Liver (tissue), 8 donors: ENCODE measurements at regions not wholly inside any gene's neighbourhood (a gene's known extent, or its start where the extent isn't known, plus 50 kb on each side); places are given as distances from the start of the nearest gene placed in this dataset.

Experiments
- DNase-seq: peaks from one replicate; pipeline ENCODE4 v3.0.0-alpha.2; 2017; ENCODE audit warnings: low spot score
- H3K27ac ChIP-seq, 2 donors: one replicate each; pipeline ENCODE4 v1.7.0; 2013; ENCODE audit warnings: inconsistent platforms in 2 of 2, low read length in 2 of 2, control low read depth in 1 of 2, low read depth in 1 of 2, mild to moderate bottlenecking in 1 of 2
- H3K27me3 ChIP-seq, 4 donors: one replicate each; pipeline versions ENCODE4 v1.6.1 to v1.7.0; 2013; ENCODE audit warnings: low read length in 3 of 4, inconsistent platforms in 1 of 4, mild to moderate bottlenecking in 1 of 4, moderate library complexity in 1 of 4; ENCODE audit not compliant: control insufficient read depth in 4 of 4, insufficient read depth in 4 of 4
- H3K36me3 ChIP-seq, 4 donors: one replicate each; pipeline versions ENCODE4 v1.6.1 to v1.7.0; 2013; ENCODE audit warnings: low read length in 3 of 4, mild to moderate bottlenecking in 3 of 4, low read depth in 1 of 4, moderate library complexity in 1 of 4; ENCODE audit not compliant: control insufficient read depth in 4 of 4, insufficient read depth in 3 of 4
- H3K4me1 ChIP-seq, 4 donors: one replicate each; pipeline versions ENCODE4 v1.6.1 to v1.7.0; 2013; ENCODE audit warnings: low read length in 3 of 4, mild to moderate bottlenecking in 3 of 4, moderate library complexity in 1 of 4; ENCODE audit not compliant: control insufficient read depth in 4 of 4, insufficient read depth in 4 of 4
- H3K4me3 ChIP-seq, 3 donors: one replicate each; pipeline versions ENCODE4 v1.6.1 to v1.7.0; 2013; ENCODE audit warnings: low read length in 3 of 3, control low read depth in 1 of 3, low read depth in 1 of 3, mild to moderate bottlenecking in 1 of 3
- H3K9ac ChIP-seq, 2 donors: one replicate each; pipeline ENCODE4 v1.7.0; 2013; ENCODE audit warnings: low read length in 2 of 2, mild to moderate bottlenecking in 2 of 2, moderate library complexity in 2 of 2, control low read depth in 1 of 2, low read depth in 1 of 2
- H3K9me3 ChIP-seq, 4 donors: one replicate each; pipeline versions ENCODE4 v1.6.1 to v1.7.0; 2013; ENCODE audit warnings: low read length in 3 of 4; ENCODE audit not compliant: control insufficient read depth in 4 of 4
- ATF3 ChIP-seq: IDR thresholded peaks from 2 replicates; pipeline ENCODE4 v1.6.1; 2016; ENCODE audit warnings: antibody characterized with exemption
- CTCF ChIP-seq: fragments of 150-350 bp; IDR thresholded peaks from 2 replicates; pipeline ENCODE4 v1.5.1; 2017; ENCODE audit warnings: improper control_type of control experiment, low read depth, low read length; ENCODE audit not compliant: missing input control
- EGR1 ChIP-seq, 2 donors: IDR thresholded peaks; 2 replicates each; pipeline ENCODE4 v1.6.1; 2016 to 2018; ENCODE audit warnings: antibody characterized with exemption in 2 of 2, low read depth in 2 of 2
- FOXA2 ChIP-seq: IDR thresholded peaks from 2 replicates; pipeline ENCODE4 v1.6.1; 2016; ENCODE audit warnings: antibody characterized with exemption
- GABPA ChIP-seq, 2 donors: IDR thresholded peaks in 1 of 2; conservative IDR thresholded peaks in 1 of 2; 2 replicates each; pipeline ENCODE4 v1.6.1; 2016; ENCODE audit warnings: antibody characterized with exemption in 2 of 2, mild to moderate bottlenecking in 1 of 2, moderate library complexity in 1 of 2
- HNF4A ChIP-seq, 2 donors: conservative IDR thresholded peaks; 2 replicates each; pipeline ENCODE4 v1.6.1; 2016; ENCODE audit warnings: antibody characterized with exemption in 2 of 2, mild to moderate bottlenecking in 2 of 2
- HNF4G ChIP-seq: IDR thresholded peaks from 2 replicates; pipeline ENCODE4 v1.6.1; 2016; ENCODE audit warnings: antibody characterized with exemption
- NR2F2 ChIP-seq: IDR thresholded peaks from 2 replicates; pipeline ENCODE4 v1.6.1; 2016; ENCODE audit warnings: antibody characterized with exemption
- REST ChIP-seq: IDR thresholded peaks from 2 replicates; pipeline ENCODE4 v1.6.1; 2016; ENCODE audit warnings: antibody characterized with exemption, mild to moderate bottlenecking
- RXRA ChIP-seq, 2 donors: IDR thresholded peaks; 2 replicates each; pipeline ENCODE4 v1.6.1; 2017 to 2018; ENCODE audit warnings: antibody characterized with exemption in 2 of 2, mild to moderate bottlenecking in 1 of 2
- SP1 ChIP-seq: IDR thresholded peaks from 2 replicates; pipeline ENCODE4 v1.6.1; 2018; ENCODE audit warnings: antibody characterized with exemption, mild to moderate bottlenecking
- TAF1 ChIP-seq: conservative IDR thresholded peaks from 2 replicates; pipeline ENCODE4 v1.6.1; 2016; ENCODE audit warnings: antibody characterized with exemption, mild to moderate bottlenecking
- YY1 ChIP-seq: IDR thresholded peaks from 2 replicates; pipeline ENCODE4 v1.6.1; 2016; ENCODE audit warnings: antibody characterized with exemption, mild to moderate bottlenecking
- WGBS: extraction: QIAGEN DNeasy Blood & Tissue Kit; methylation state at CpG from one replicate; pipeline ENCODE4 v1.1.7; 2013; 5-methylcytosine and 5-hydroxymethylcytosine counted together
- donor health status: healthy.
- donor health status: healthy.
- donor health status: healthy.
- donor health status: healthy.
- donor health status: healthy.

GRCh38 chr3:166451997-166452396 is 614.8 kb upstream of the BCHE start:
- Histone ChIP-seq H3K9me3 (no peaks in the 10 kb centered on the region), H3K4me1 (no peaks in the 10 kb centered on the region), H3K27me3 (no peaks in the 10 kb centered on the region), H3K9ac (no peak overlapping the region), H3K27ac (no peak overlapping the region), H3K36me3 (no peaks in the 10 kb centered on the region), H3K4me3 (no peak overlapping the region)
- no peak for DNase-seq
- WGBS = 89% methylated on average over 1 of the region's 1 CpG
- TF ChIP-seq GABPA (IDR thresholded peaks at IDR 0.05 in 1 of 2, conservative IDR thresholded peaks at IDR 0.05 in 1 of 2) = no peak
- no peak for TF ChIP-seq FOXA2
- no peak for TF ChIP-seq HNF4A (conservative IDR thresholded peaks at IDR 0.05)
- TF ChIP-seq ATF3 = no peak
- no peak for TF ChIP-seq NR2F2
- no peak for TF ChIP-seq YY1

GRCh38 chr3:166447513-166447912 is 610.3 kb upstream of the BCHE start:
- no peak for DNase-seq
- Histone ChIP-seq H3K9me3 (no peaks in the 10 kb centered on the region), H3K9ac (no peak overlapping the region), H3K27me3 (no peaks in the 10 kb centered on the region), H3K27ac (no peak overlapping the region), H3K4me3 (no peak overlapping the region), H3K4me1 (no peaks in the 10 kb centered on the region), H3K36me3 (no peaks in the 10 kb centered on the region)
- TF ChIP-seq HNF4G (no peak), SP1 (no peak), ATF3 (no peak), EGR1 (IDR thresholded peaks at IDR 0.05; ENCODE audit: low read depth in 2 of 2) (no peak), GABPA (IDR thresholded peaks at IDR 0.05 in 1 of 2, conservative IDR thresholded peaks at IDR 0.05 in 1 of 2) (no peak), TAF1 (no peak), FOXA2 (no peak), REST (no peak), CTCF (no peak), HNF4A (conservative IDR thresholded peaks at IDR 0.05) (no peak), RXRA (IDR thresholded peaks at IDR 0.05) (no peak)
- WGBS = 57% methylated on average over 3 of the region's 3 CpGs
